ENCODE measurements at regions not wholly inside any gene's neighbourhood (a gene's known extent, or its start where the extent isn't known, plus 50 kb on each side); places are given as distances from the start of the nearest gene placed in this dataset.

DNA sequence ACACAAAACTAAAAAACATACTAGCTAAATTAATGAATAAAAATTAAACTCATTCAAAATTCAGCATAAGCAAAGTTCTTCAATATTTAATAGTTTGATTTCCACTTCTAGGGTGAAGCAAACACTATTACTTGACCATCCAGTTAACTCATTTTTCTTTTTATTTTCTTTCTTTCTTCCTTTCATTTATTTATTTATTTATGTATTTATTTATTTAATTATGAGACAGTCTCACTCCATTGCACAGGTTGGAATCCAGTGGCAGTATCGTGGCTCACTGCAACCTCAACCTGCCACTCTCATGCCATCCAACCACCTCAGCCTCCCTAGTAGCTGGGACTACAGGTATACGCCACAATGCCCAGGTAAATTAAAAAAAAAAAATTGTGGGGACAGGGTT is 2069.5 kb downstream of the NCAM2 start:
- TF ChIP-seq, protein P1, sequence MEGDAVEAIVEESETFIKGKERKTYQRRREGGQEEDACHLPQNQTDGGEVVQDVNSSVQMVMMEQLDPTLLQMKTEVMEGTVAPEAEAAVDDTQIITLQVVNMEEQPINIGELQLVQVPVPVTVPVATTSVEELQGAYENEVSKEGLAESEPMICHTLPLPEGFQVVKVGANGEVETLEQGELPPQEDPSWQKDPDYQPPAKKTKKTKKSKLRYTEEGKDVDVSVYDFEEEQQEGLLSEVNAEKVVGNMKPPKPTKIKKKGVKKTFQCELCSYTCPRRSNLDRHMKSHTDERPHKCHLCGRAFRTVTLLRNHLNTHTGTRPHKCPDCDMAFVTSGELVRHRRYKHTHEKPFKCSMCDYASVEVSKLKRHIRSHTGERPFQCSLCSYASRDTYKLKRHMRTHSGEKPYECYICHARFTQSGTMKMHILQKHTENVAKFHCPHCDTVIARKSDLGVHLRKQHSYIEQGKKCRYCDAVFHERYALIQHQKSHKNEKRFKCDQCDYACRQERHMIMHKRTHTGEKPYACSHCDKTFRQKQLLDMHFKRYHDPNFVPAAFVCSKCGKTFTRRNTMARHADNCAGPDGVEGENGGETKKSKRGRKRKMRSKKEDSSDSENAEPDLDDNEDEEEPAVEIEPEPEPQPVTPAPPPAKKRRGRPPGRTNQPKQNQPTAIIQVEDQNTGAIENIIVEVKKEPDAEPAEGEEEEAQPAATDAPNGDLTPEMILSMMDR (conservative IDR thresholded peaks at IDR 0.05; ENCODE audit: low read depth, low read length), result no peak
- no peak for DNase-seq (ENCODE audit: low read depth)
- H3K4me3 ChIP-seq (ENCODE audit: low read depth, low read length), result no peak overlapping the region

DNA sequence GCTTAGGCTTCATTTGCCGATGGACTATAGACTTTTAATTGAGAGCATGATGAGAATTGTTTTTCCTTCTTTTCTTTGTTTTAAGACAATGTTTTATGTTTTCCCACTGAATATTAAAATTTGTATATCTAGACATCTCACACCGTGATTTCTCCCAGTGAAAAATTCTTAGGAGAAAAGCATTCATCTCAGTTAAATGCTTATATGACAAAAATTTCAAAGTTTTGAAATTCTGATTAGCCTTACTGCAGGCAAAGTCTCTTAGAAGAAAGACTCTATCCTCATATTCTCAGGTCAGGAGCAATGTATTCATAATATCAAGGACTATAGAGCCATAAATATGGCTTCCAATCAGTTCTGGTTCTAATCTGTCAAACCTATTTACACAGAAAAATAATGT is 2085.0 kb downstream of the NCAM2 start:
- no peak for DNase-seq (ENCODE audit: low read depth)
- TF ChIP-seq, protein P1 (conservative IDR thresholded peaks at IDR 0.05; ENCODE audit: low read depth, low read length), result no peak
- no peak overlapping the region for H3K4me3 ChIP-seq (ENCODE audit: low read depth, low read length)

DNA sequence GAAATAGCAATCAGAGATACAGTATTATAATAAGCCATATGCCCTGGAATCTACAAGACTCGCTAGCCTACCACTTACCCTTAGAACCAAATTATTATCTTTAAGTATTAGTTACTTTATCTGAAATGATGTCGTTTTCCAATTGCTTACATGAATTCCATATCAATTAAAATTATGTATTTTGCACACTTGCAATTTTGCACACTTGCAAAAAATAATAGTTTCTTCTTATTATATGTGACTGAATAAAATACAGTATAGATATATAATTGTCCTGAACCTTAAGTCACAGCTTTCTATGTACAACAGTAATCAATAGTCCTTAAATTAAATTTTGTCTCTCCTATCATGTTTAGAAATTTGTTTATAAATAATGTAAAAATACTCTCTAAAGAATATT is 2095.1 kb downstream of the NCAM2 start:
- no peak for DNase-seq (ENCODE audit: low read depth)
- TF ChIP-seq, protein P1 (conservative IDR thresholded peaks at IDR 0.05; ENCODE audit: low read depth, low read length), result no peak
- H3K4me3 ChIP-seq (ENCODE audit: low read depth, low read length), result no peak overlapping the region

DNA sequence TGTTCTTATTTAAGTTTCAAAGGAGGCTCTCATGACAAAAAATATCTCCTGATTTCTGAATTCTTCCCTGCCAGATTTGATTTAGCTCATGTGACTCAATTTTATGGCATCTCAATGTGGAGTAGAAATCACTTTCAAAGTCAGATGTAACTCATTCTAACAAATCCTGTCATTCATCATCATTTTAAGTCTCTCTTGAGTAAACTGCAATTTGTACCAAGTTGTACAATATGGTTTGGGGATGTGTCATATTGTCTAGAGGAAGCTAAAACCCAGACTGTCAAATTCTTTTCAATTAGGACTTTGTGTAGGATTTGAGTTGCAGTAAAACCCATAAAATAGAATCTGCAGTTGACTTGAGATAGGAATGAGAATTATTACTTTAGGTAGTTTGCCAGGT is 2101.0 kb downstream of the NCAM2 start:
- H3K4me3 ChIP-seq (ENCODE audit: low read depth, low read length), result no peak overlapping the region
- DNase-seq (ENCODE audit: low read depth), result no peak
- TF ChIP-seq, protein P1 (conservative IDR thresholded peaks at IDR 0.05; ENCODE audit: low read depth, low read length), result no peak

DNA sequence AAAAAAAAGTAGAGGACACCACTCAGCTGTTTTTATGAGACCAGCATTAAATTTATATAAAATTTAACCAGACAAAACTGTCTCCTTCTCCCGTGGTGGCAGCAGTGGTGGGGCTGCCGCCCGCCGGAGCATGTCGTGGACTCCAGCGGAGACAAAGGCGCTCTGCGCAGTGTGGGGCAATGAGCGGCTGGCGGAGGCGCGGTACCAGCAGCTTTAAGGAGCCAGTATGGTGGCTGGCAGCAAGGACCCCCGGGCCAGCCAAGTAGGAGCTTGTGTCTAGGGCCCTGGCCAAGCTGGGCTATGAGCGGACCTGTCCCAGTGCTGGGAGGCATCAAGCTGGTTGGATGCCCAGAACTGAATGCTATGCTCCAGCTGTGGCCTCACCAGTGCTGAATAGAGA is 2102.9 kb downstream of the NCAM2 start:
- TF ChIP-seq, protein P1 (conservative IDR thresholded peaks at IDR 0.05; ENCODE audit: low read depth, low read length), result no peak
- H3K4me3 ChIP-seq (ENCODE audit: low read depth, low read length), result no peak overlapping the region
- no peak for DNase-seq (ENCODE audit: low read depth)

DNA sequence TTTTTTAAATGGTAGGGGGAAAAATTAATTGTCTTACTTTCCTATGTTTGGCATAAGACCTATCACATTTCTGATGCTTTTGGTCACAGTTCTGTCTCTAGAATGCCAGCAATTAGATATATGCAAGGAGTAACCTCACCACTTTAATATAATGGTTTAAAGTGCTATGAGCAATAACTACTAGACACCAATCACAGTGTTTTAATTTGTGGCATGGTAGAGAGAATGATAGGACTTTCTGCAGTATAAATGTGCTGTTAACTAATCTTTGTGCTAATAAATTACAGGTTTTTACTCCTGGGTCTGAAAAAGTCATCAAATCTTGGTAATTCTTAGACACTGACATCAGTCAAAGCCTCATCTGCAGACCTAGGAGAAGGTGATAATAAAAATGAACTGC is 2110.3 kb downstream of the NCAM2 start:
- TF ChIP-seq, protein P1 (conservative IDR thresholded peaks at IDR 0.05; ENCODE audit: low read depth, low read length), result no peak
- no peak for DNase-seq (ENCODE audit: low read depth)
- H3K4me3 ChIP-seq (ENCODE audit: low read depth, low read length), result no peak overlapping the region

DNA sequence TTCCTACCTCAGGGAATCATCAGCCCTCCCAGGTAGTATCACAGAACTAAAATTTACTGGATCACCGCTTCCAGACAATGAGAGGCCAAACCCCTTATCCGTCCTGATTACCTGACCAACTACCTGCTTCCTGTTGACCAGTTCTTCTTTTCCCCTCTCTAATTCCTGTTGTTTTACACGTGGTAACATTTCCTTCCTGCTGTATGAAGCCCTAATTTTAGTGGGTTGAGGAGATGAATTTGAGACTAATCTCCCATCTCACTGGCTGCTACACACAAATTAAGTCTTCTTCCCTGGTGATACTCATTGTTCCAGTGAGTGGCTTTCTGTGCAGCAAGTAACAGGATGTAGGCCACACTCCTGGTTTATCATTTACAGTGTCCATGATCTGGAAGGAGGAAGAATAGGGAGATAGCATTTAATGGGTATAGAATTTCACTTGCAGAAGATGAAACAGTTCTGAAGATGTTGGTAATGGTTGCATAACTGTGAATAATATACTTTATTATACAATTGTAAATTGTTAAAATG is 2112.9 kb downstream of the NCAM2 start:
- no peak overlapping the region for H3K4me3 ChIP-seq (ENCODE audit: low read depth, low read length)
- DNase-seq (ENCODE audit: low read depth), result no peak
- TF ChIP-seq, protein P1 (conservative IDR thresholded peaks at IDR 0.05; ENCODE audit: low read depth, low read length), result no peak
